ENCODE measurements at regions not wholly inside any gene's neighbourhood (a gene's known extent, or its start where the extent isn't known, plus 50 kb on each side); places are given as distances from the start of the nearest gene placed in this dataset.

- CTCF ChIA-PET (ENCODE audit: partially characterized antibody), result no interaction called here
- peak overlapping the region in 5 of 7 donors; percentile 24 to 69 (median 49) for H3K27ac Mint-ChIP-seq
- H3K36me3 ChIP-seq (ENCODE audit: insufficient read depth, low read length), result no peaks in the 10 kb centered on the region
- H3K9me3 Mint-ChIP-seq, result no peaks in the 10 kb centered on the region
- peak overlapping the region; percentile 54 to 82 (median 70) for H3K4me3 Mint-ChIP-seq
- DNase-seq, result no peak
- no peaks in the 10 kb centered on the region for H3K27me3 ChIP-seq (ENCODE audit: insufficient read depth, low read length)
- H3K9me3 ChIP-seq (ENCODE audit: control insufficient read depth in 1 of 2, low read length in 2 of 2), result no peaks in the 10 kb centered on the region
- no peaks in the 10 kb centered on the region for H3K27me3 Mint-ChIP-seq
- H3K4me1 Mint-ChIP-seq, result peaks cover 11 to 18% (median 14%) of the 10 kb centered on the region in 4 donors
- POLR2A ChIA-PET (ENCODE audit: partially characterized antibody), result no interaction called here
- intact Hi-C loops (cut with micrococcal nuclease), result no loop called here
- H3K4me3 ChIP-seq (ENCODE audit: low read length in 2 of 2), result peak overlapping the region; percentile 19 to 27
- peaks cover 4% of the 10 kb centered on the region for H3K4me1 ChIP-seq (ENCODE audit: insufficient read depth, low read length)
- H3K36me3 Mint-ChIP-seq, result no peaks in the 10 kb centered on the region
- H3K27ac ChIP-seq (ENCODE audit: low read depth, low read length), result no peak overlapping the region
These were observed 58.9 kb upstream of the LINC00305 start for GRCh38 chr18:64207820-64208219.

- peaks cover 4% of the 10 kb centered on the region for H3K4me1 ChIP-seq (ENCODE audit: insufficient read depth, low read length)
- H3K27ac ChIP-seq (ENCODE audit: low read depth, low read length), result no peak overlapping the region
- POLR2A ChIA-PET (ENCODE audit: partially characterized antibody), result no interaction called here
- Mint-ChIP-seq H3K4me1 (peaks cover 9 to 15% (median 12%) of the 10 kb centered on the region in 4 donors), H3K9me3 (no peaks in the 10 kb centered on the region), H3K4me3 (peak overlapping the region in 1 of 8 donors; percentile 30), H3K36me3 (no peaks in the 10 kb centered on the region), H3K27me3 (no peaks in the 10 kb centered on the region), H3K27ac (no peak overlapping the region)
- H3K9me3 ChIP-seq (ENCODE audit: control insufficient read depth in 1 of 2, low read length in 2 of 2), result no peaks in the 10 kb centered on the region
- CTCF ChIA-PET (ENCODE audit: partially characterized antibody), result no interaction called here
- DNase-seq, result no peak
- no peaks in the 10 kb centered on the region for H3K36me3 ChIP-seq (ENCODE audit: insufficient read depth, low read length)
- no peaks in the 10 kb centered on the region for H3K27me3 ChIP-seq (ENCODE audit: insufficient read depth, low read length)
- no peak overlapping the region for H3K4me3 ChIP-seq (ENCODE audit: low read length in 2 of 2)
- intact Hi-C loops (cut with micrococcal nuclease), result no loop called here
These were observed 54.4 kb upstream of the LINC00305 start for GRCh38 chr18:64203295-64203694.

- no peak for DNase-seq
- no peak overlapping the region for H3K27ac Mint-ChIP-seq
- CTCF ChIA-PET (ENCODE audit: partially characterized antibody), result no interaction called here
- H3K4me1 Mint-ChIP-seq, result peaks cover 7 to 11% (median 9%) of the 10 kb centered on the region in 4 donors
- intact Hi-C loops (cut with micrococcal nuclease), result no loop called here
- no peak overlapping the region for H3K4me3 ChIP-seq (ENCODE audit: low read length in 2 of 2)
- POLR2A ChIA-PET (ENCODE audit: partially characterized antibody), result no interaction called here
- peak overlapping the region in 1 of 8 donors; percentile 30 for H3K4me3 Mint-ChIP-seq
- H3K4me1 ChIP-seq (ENCODE audit: insufficient read depth, low read length), result peaks cover 4% of the 10 kb centered on the region
- H3K9me3 Mint-ChIP-seq, result no peaks in the 10 kb centered on the region
- H3K27ac ChIP-seq (ENCODE audit: low read depth, low read length), result no peak overlapping the region
- H3K27me3 Mint-ChIP-seq, result no peaks in the 10 kb centered on the region
- no peaks in the 10 kb centered on the region for H3K9me3 ChIP-seq (ENCODE audit: control insufficient read depth in 1 of 2, low read length in 2 of 2)
- H3K36me3 ChIP-seq (ENCODE audit: insufficient read depth, low read length), result no peaks in the 10 kb centered on the region
- no peaks in the 10 kb centered on the region for H3K27me3 ChIP-seq (ENCODE audit: insufficient read depth, low read length)
- no peaks in the 10 kb centered on the region for H3K36me3 Mint-ChIP-seq
These were observed 54.0 kb upstream of the LINC00305 start for GRCh38 chr18:64202863-64203262.

- POLR2A ChIA-PET (ENCODE audit: partially characterized antibody), result no interaction called here
- H3K4me1 Mint-ChIP-seq, result peaks cover 2 to 6% (median 4%) of the 10 kb centered on the region in 4 donors
- H3K9me3 Mint-ChIP-seq, result no peaks in the 10 kb centered on the region
- intact Hi-C loops (cut with micrococcal nuclease), result no loop called here
- peaks cover under 1% of the 10 kb centered on the region for H3K4me1 ChIP-seq (ENCODE audit: insufficient read depth, low read length)
- no peak overlapping the region for H3K4me3 Mint-ChIP-seq
- H3K36me3 ChIP-seq (ENCODE audit: insufficient read depth, low read length), result no peaks in the 10 kb centered on the region
- no peaks in the 10 kb centered on the region for H3K27me3 Mint-ChIP-seq
- no peak overlapping the region for H3K27ac Mint-ChIP-seq
- DNase-seq, result no peak
- no peak overlapping the region for H3K27ac ChIP-seq (ENCODE audit: low read depth, low read length)
- H3K9me3 ChIP-seq (ENCODE audit: control insufficient read depth in 1 of 2, low read length in 2 of 2), result no peaks in the 10 kb centered on the region
- no peaks in the 10 kb centered on the region for H3K27me3 ChIP-seq (ENCODE audit: insufficient read depth, low read length)
- H3K36me3 Mint-ChIP-seq, result no peaks in the 10 kb centered on the region
- H3K4me3 ChIP-seq (ENCODE audit: low read length in 2 of 2), result no peak overlapping the region
- CTCF ChIA-PET (ENCODE audit: partially characterized antibody), result no interaction called here
These were observed 53.4 kb upstream of the LINC00305 start for GRCh38 chr18:64202210-64202836.

GRCh38 chr18:64201781-64202180, 52.9 kb upstream of the LINC00305 start:
- no peak overlapping the region for H3K27ac ChIP-seq (ENCODE audit: low read depth, low read length)
- Mint-ChIP-seq H3K27me3 (no peaks in the 10 kb centered on the region), H3K36me3 (no peaks in the 10 kb centered on the region), H3K27ac (no peak overlapping the region), H3K9me3 (no peaks in the 10 kb centered on the region), H3K4me1 (peaks cover 0 to 5% (median 3%) of the 10 kb centered on the region in 4 donors), H3K4me3 (no peak overlapping the region)
- DNase-seq, result no peak
- intact Hi-C loops (cut with micrococcal nuclease), result no loop called here
- no peaks in the 10 kb centered on the region for H3K27me3 ChIP-seq (ENCODE audit: insufficient read depth, low read length)
- H3K4me1 ChIP-seq (ENCODE audit: insufficient read depth, low read length), result no peaks in the 10 kb centered on the region
- H3K9me3 ChIP-seq (ENCODE audit: control insufficient read depth in 1 of 2, low read length in 2 of 2), result no peaks in the 10 kb centered on the region
- H3K4me3 ChIP-seq (ENCODE audit: low read length in 2 of 2), result no peak overlapping the region
- no peaks in the 10 kb centered on the region for H3K36me3 ChIP-seq (ENCODE audit: insufficient read depth, low read length)
- CTCF ChIA-PET (ENCODE audit: partially characterized antibody), result no interaction called here
- POLR2A ChIA-PET (ENCODE audit: partially characterized antibody), result no interaction called here

- POLR2A ChIA-PET (ENCODE audit: partially characterized antibody), result no interaction called here
- H3K36me3 Mint-ChIP-seq, result no peaks in the 10 kb centered on the region
- Histone ChIP-seq H3K4me1 (ENCODE audit: insufficient read depth, low read length) (no peaks in the 10 kb centered on the region), H3K27me3 (ENCODE audit: insufficient read depth, low read length) (no peaks in the 10 kb centered on the region), H3K27ac (ENCODE audit: low read depth, low read length) (no peak overlapping the region), H3K36me3 (ENCODE audit: insufficient read depth, low read length) (no peaks in the 10 kb centered on the region), H3K9me3 (ENCODE audit: control insufficient read depth in 1 of 2, low read length in 2 of 2) (no peaks in the 10 kb centered on the region), H3K4me3 (ENCODE audit: low read length in 2 of 2) (no peak overlapping the region)
- no peaks in the 10 kb centered on the region for H3K9me3 Mint-ChIP-seq
- intact Hi-C loops (cut with micrococcal nuclease), result loop anchor here (10.0 kb wide), 1 partner anchor 65 kb away; no protein-coding TSS in a partner anchor
- H3K27me3 Mint-ChIP-seq, result no peaks in the 10 kb centered on the region
- no peak for DNase-seq
- CTCF ChIA-PET (ENCODE audit: partially characterized antibody), result no interaction called here
- no peak overlapping the region for H3K4me3 Mint-ChIP-seq
- peaks cover 0 to 5% (median 3%) of the 10 kb centered on the region in 4 donors for H3K4me1 Mint-ChIP-seq
- H3K27ac Mint-ChIP-seq, result no peak overlapping the region
These were observed 50.7 kb upstream of the LINC00305 start for GRCh38 chr18:64199581-64199980.
